ENCODE measurements at regions not wholly inside any gene's neighbourhood (a gene's known extent, or its start where the extent isn't known, plus 50 kb on each side); places are given as distances from the start of the nearest gene placed in this dataset.

DNA sequence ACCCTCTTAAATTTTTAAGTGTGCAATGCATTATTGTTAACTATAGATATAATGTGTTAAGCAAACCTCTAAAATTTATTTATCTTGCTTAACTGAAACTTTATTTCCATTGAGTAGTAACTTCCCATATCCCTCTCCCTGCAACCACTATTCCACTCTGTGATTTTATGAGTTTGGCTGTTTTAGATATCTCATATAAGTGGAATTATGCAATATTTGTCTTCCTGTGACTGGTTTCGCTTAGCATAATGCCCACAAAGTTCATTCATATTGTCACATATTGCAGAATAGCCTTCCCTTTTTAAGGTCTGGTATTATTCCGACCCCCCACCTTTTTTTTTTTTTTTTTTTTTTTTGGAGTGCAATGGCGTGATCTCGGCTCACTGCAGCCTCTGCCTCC is 247.6 kb downstream of the EMP1 start:
- no peak for DNase-seq (ENCODE audit: low read depth, low spot score)
- SMC1A ChIA-PET (ENCODE audit: uncharacterized antibody, unreplicated experiment): no interaction called here
- no TSS peak for BruUV-seq (replicated peaks)
- Histone ChIP-seq H3K4me2 (ENCODE audit: control insufficient read depth, insufficient read depth) (no peak overlapping the region), H2AFZ (ENCODE audit: control insufficient read depth, low read depth, low read length) (no peak overlapping the region), H3K79me2 (ENCODE audit: control insufficient read depth, insufficient read depth, low read length) (no peaks in the 10 kb centered on the region), H3K9ac (ENCODE audit: control insufficient read depth, insufficient read depth, low read length) (no peak overlapping the region), H3K4me1 (ENCODE audit: control insufficient read depth, insufficient read depth, low read length) (no peaks in the 10 kb centered on the region), H3K36me3 (ENCODE audit: control insufficient read depth in 2 of 2, insufficient read depth in 2 of 2, low read length in 1 of 2) (no peaks in the 10 kb centered on the region), H3K27me3 (replicated peaks in 1 of 2; ENCODE audit: control insufficient read depth in 2 of 2, insufficient read depth in 2 of 2, low read length in 1 of 2) (no peaks in the 10 kb centered on the region), H3K27ac (ENCODE audit: control insufficient read depth, insufficient read depth) (no peak overlapping the region), H4K20me1 (ENCODE audit: control insufficient read depth, insufficient read depth) (no peaks in the 10 kb centered on the region), H3K9me3 (replicated peaks; ENCODE audit: control insufficient read depth, insufficient read depth, low read length) (no peaks in the 10 kb centered on the region), H3K4me3 (no peak overlapping the region)
- CTCF ChIA-PET: no interaction called here
- WGBS (ENCODE audit: insufficient coverage, insufficient replicate concordance, low lambda C conversion rate, missing lambda C conversion rate): 66% methylated on average over 2 of the region's 4 CpGs
- RAD21 ChIA-PET (ENCODE audit: unreplicated experiment): no interaction called here
- ATAC-seq: no peak
- in situ Hi-C loops (cut with MboI) (no loop called here), intact Hi-C loops (cut with micrococcal nuclease; ENCODE audit: unreplicated experiment) (no loop called here)
- POLR2A ChIA-PET: no interaction called here
- FAIRE-seq: no peak
- TF ChIP-seq STAT1 (conservative IDR thresholded peaks at IDR 0.05) (no peak), ZSCAN29 (IDR thresholded peaks at IDR 0.05) (no peak), LARP7 (IDR thresholded peaks at IDR 0.05) (no peak), ZNF274 (IDR thresholded peaks at IDR 0.05; ENCODE audit: insufficient read depth, insufficient read length) (no peak), RFX5 (IDR thresholded peaks at IDR 0.05; ENCODE audit: low read depth, low read length) (no peak), ATF7 (IDR thresholded peaks at IDR 0.05; ENCODE audit: low read depth) (no peak), SMAD5 (IDR thresholded peaks at IDR 0.05; ENCODE audit: low read depth) (no peak), JUND (IDR thresholded peaks at IDR 0.05; ENCODE audit: low read depth, low read length) (no peak), ZNF207 (IDR thresholded peaks at IDR 0.05; ENCODE audit: borderline replicate concordance) (no peak), RUNX3 (IDR thresholded peaks at IDR 0.05; ENCODE audit: low read length) (no peak), NFYB (IDR thresholded peaks at IDR 0.05; ENCODE audit: insufficient read depth, low read depth, low read length) (no peak), EGR1 (IDR thresholded peaks at IDR 0.05; ENCODE audit: borderline replicate concordance in 1 of 2, low read depth in 2 of 2, low read length in 2 of 2) (no peak)
- TF ChIP-seq, protein P1, sequence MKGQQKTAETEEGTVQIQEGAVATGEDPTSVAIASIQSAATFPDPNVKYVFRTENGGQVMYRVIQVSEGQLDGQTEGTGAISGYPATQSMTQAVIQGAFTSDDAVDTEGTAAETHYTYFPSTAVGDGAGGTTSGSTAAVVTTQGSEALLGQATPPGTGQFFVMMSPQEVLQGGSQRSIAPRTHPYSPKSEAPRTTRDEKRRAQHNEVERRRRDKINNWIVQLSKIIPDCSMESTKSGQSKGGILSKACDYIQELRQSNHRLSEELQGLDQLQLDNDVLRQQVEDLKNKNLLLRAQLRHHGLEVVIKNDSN (IDR thresholded peaks at IDR 0.05; ENCODE audit: borderline replicate concordance, extremely low read length, insufficient read depth, low read depth, low read length): no peak
- TF ChIP-seq, protein P2, sequence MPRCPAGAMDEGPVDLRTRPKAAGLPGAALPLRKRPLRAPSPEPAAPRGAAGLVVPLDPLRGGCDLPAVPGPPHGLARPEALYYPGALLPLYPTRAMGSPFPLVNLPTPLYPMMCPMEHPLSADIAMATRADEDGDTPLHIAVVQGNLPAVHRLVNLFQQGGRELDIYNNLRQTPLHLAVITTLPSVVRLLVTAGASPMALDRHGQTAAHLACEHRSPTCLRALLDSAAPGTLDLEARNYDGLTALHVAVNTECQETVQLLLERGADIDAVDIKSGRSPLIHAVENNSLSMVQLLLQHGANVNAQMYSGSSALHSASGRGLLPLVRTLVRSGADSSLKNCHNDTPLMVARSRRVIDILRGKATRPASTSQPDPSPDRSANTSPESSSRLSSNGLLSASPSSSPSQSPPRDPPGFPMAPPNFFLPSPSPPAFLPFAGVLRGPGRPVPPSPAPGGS (IDR thresholded peaks at IDR 0.05; ENCODE audit: borderline replicate concordance, insufficient read depth, low read depth, low read length, poor library complexity, severe bottlenecking): no peak
- TF ChIP-seq, protein P3, sequence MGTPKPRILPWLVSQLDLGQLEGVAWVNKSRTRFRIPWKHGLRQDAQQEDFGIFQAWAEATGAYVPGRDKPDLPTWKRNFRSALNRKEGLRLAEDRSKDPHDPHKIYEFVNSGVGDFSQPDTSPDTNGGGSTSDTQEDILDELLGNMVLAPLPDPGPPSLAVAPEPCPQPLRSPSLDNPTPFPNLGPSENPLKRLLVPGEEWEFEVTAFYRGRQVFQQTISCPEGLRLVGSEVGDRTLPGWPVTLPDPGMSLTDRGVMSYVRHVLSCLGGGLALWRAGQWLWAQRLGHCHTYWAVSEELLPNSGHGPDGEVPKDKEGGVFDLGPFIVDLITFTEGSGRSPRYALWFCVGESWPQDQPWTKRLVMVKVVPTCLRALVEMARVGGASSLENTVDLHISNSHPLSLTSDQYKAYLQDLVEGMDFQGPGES (IDR thresholded peaks at IDR 0.05): no peak
- TF ChIP-seq, protein P4, sequence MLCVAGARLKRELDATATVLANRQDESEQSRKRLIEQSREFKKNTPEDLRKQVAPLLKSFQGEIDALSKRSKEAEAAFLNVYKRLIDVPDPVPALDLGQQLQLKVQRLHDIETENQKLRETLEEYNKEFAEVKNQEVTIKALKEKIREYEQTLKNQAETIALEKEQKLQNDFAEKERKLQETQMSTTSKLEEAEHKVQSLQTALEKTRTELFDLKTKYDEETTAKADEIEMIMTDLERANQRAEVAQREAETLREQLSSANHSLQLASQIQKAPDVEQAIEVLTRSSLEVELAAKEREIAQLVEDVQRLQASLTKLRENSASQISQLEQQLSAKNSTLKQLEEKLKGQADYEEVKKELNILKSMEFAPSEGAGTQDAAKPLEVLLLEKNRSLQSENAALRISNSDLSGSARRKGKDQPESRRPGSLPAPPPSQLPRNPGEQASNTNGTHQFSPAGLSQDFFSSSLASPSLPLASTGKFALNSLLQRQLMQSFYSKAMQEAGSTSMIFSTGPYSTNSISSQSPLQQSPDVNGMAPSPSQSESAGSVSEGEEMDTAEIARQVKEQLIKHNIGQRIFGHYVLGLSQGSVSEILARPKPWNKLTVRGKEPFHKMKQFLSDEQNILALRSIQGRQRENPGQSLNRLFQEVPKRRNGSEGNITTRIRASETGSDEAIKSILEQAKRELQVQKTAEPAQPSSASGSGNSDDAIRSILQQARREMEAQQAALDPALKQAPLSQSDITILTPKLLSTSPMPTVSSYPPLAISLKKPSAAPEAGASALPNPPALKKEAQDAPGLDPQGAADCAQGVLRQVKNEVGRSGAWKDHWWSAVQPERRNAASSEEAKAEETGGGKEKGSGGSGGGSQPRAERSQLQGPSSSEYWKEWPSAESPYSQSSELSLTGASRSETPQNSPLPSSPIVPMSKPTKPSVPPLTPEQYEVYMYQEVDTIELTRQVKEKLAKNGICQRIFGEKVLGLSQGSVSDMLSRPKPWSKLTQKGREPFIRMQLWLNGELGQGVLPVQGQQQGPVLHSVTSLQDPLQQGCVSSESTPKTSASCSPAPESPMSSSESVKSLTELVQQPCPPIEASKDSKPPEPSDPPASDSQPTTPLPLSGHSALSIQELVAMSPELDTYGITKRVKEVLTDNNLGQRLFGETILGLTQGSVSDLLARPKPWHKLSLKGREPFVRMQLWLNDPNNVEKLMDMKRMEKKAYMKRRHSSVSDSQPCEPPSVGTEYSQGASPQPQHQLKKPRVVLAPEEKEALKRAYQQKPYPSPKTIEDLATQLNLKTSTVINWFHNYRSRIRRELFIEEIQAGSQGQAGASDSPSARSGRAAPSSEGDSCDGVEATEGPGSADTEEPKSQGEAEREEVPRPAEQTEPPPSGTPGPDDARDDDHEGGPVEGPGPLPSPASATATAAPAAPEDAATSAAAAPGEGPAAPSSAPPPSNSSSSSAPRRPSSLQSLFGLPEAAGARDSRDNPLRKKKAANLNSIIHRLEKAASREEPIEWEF (IDR thresholded peaks at IDR 0.05; ENCODE audit: insufficient replicate concordance, low read depth, low read length): no peak

Measured in GM12878 (cell line).